Glutamatergic neuron (in vitro differentiated cells): ENCODE measurements at regions not wholly inside any gene's neighbourhood (a gene's known extent, or its start where the extent isn't known, plus 50 kb on each side); places are given as distances from the start of the nearest gene placed in this dataset.

Source experiments
- DNase-seq: peaks from one replicate; pipeline ENCODE4 v3.0.0; 2022
- H3K27ac Mint-ChIP-seq: one replicate; pipeline ENCODE4 v1.8.0; 2020; ENCODE audit warnings: mild to moderate bottlenecking, mixed read lengths, inconsistent platforms; ENCODE audit not compliant: unreplicated experiment
- H3K27me3 Mint-ChIP-seq: one replicate; pipeline ENCODE4 v1.8.0; 2020; ENCODE audit warnings: mild to moderate bottlenecking, moderate library complexity, mixed read lengths, inconsistent platforms; ENCODE audit not compliant: unreplicated experiment
- H3K36me3 Mint-ChIP-seq: one replicate; pipeline ENCODE4 v1.8.0; 2020; ENCODE audit warnings: mild to moderate bottlenecking, mixed read lengths, inconsistent platforms; ENCODE audit not compliant: unreplicated experiment
- H3K4me1 Mint-ChIP-seq: one replicate; pipeline ENCODE4 v1.8.0; 2020; ENCODE audit warnings: mild to moderate bottlenecking, low read depth, mixed read lengths, inconsistent platforms; ENCODE audit not compliant: unreplicated experiment
- H3K4me3 Mint-ChIP-seq: one replicate; pipeline ENCODE4 v1.8.0; 2020; ENCODE audit warnings: mild to moderate bottlenecking, mixed read lengths, inconsistent platforms; ENCODE audit not compliant: unreplicated experiment
- H3K9me3 Mint-ChIP-seq: one replicate; pipeline ENCODE4 v1.8.0; 2020; ENCODE audit warnings: mild to moderate bottlenecking, moderate library complexity, mixed read lengths, inconsistent platforms; ENCODE audit not compliant: unreplicated experiment
- TF ChIP-seq, protein P1 (sequence below): fragments of 200-600 bp; sonication (generic); IDR thresholded peaks from one replicate; pipeline ENCODE4 v1.5.0; 2021; ENCODE audit not compliant: partially characterized antibody, unreplicated experiment

DNA sequence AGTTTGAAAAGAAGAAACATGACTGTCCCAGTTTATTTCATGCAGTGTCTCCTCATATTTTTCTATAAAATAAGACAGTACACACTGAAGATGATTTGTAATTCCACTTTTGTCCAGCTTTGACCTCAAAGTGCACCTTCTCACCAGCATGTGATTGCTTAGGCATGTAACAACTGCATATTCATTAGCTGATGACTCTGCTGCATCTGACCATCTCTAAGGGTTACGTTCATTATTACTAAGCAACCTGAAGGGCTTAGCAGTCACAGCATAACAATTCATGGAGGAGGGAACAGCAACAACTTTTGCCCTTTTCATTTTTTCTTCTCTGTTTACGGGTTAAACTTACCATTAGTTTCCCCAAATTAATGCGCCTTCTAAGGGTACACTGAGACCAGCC is 330.6 kb upstream of the PIK3C3 start:
- H3K27me3 Mint-ChIP-seq = no peaks in the 10 kb centered on the region
- DNase-seq = no peak
- H3K9me3 Mint-ChIP-seq = no peaks in the 10 kb centered on the region
- H3K4me1 Mint-ChIP-seq = peaks cover 3% of the 10 kb centered on the region
- H3K27ac Mint-ChIP-seq = no peak overlapping the region
- H3K36me3 Mint-ChIP-seq = no peaks in the 10 kb centered on the region
- H3K4me3 Mint-ChIP-seq = no peak overlapping the region
- TF ChIP-seq, protein P1, sequence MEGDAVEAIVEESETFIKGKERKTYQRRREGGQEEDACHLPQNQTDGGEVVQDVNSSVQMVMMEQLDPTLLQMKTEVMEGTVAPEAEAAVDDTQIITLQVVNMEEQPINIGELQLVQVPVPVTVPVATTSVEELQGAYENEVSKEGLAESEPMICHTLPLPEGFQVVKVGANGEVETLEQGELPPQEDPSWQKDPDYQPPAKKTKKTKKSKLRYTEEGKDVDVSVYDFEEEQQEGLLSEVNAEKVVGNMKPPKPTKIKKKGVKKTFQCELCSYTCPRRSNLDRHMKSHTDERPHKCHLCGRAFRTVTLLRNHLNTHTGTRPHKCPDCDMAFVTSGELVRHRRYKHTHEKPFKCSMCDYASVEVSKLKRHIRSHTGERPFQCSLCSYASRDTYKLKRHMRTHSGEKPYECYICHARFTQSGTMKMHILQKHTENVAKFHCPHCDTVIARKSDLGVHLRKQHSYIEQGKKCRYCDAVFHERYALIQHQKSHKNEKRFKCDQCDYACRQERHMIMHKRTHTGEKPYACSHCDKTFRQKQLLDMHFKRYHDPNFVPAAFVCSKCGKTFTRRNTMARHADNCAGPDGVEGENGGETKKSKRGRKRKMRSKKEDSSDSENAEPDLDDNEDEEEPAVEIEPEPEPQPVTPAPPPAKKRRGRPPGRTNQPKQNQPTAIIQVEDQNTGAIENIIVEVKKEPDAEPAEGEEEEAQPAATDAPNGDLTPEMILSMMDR = no peak

DNA sequence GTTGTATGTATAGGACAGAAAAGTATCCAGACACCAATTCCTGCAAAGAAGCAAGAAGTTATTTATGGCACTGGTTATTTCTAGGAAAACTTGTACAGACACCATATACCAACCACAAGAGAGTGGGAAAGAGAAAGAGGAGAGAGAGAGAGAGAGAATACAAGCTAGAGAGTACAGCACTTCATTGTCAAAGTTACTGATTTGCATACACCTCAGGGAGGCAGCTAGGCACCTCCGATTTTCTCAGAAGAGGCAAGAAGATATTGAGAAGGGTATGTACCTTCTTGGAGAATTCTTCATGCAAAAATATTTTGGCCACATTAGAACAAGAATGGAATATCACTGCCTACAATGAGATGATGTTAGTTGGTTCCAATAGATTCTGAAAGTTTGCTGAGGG is 333.9 kb upstream of the PIK3C3 start:
- TF ChIP-seq, protein P1 = no peak
- Mint-ChIP-seq H3K36me3 (no peaks in the 10 kb centered on the region), H3K4me3 (no peak overlapping the region), H3K27me3 (no peaks in the 10 kb centered on the region), H3K4me1 (peaks cover 9% of the 10 kb centered on the region), H3K9me3 (no peaks in the 10 kb centered on the region), H3K27ac (no peak overlapping the region)
- DNase-seq = no peak

DNA sequence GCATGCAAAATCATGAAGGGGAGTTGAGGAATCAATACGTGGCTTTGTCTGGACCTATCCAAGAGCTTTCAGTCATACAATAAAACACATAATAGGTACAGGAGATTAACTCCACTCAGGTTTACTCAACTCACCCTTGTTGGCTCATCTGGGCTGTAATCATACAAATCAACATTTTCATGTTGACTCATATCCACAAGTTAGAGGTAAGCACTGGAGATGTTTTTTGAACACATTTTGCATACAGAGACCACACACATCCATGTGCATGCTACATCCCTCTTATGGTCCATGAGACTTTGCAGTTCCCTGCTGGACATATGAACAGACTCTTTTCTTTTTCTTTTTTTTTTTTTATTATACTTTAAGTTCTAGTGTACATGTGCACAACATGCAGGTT is 336.9 kb upstream of the PIK3C3 start:
- Mint-ChIP-seq H3K4me3 (no peak overlapping the region), H3K27ac (no peak overlapping the region), H3K36me3 (no peaks in the 10 kb centered on the region), H3K27me3 (no peaks in the 10 kb centered on the region), H3K9me3 (no peaks in the 10 kb centered on the region), H3K4me1 (peaks cover 6% of the 10 kb centered on the region)
- no peak for DNase-seq
- TF ChIP-seq, protein P1 = no peak

DNA sequence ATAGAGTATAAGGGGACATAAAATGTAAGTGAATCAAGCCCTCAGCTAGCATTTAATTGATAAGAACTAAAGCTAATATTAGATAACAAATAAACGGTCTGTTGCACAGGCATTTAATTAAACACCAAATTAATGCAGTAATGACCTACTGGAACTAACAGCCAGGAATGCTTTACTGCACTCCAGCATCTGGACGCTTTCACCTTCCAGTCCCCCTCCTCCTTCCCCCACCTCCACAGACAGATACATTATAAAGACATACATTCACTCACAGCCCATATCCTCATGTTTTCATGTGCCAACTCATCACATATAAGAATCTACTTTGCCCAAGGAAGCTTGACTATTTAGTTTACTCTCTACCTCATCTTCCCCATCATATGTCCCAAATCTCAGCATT is 337.4 kb upstream of the PIK3C3 start:
- Mint-ChIP-seq H3K9me3 (no peaks in the 10 kb centered on the region), H3K27ac (no peak overlapping the region), H3K27me3 (no peaks in the 10 kb centered on the region), H3K36me3 (no peaks in the 10 kb centered on the region), H3K4me3 (no peak overlapping the region), H3K4me1 (peaks cover 8% of the 10 kb centered on the region)
- TF ChIP-seq, protein P1 = no peak
- DNase-seq = no peak

DNA sequence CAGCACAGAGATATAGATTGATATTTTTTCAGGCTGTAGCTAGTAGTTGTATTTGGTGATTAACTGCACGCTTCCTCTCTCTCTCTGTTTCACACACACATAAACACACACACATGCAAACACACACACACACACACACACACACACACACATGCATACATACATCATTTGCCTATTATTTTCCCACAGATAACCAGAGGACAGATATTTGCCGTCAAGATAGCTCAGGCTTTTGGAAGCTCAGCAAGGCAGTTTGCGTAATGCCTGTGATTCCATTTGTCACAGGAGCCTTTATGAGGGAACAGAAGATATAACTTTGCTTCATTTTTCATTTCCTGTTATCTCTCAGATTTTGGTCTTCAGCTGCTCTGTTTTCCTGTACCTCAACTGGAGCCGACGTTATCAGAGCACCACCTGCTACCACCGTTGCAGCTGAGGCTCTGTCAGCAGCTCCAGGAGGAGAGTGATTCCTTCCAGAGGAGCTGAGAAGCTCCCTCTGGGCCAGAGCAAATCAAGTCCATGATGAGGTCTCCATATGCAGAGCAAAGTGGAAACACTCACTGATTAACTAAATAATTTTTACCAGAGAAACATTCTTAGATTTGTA is 341.9 kb upstream of the PIK3C3 start:
- H3K9me3 Mint-ChIP-seq = no peaks in the 10 kb centered on the region
- TF ChIP-seq, protein P1 = no peak
- H3K27ac Mint-ChIP-seq = peak overlapping the region; percentile 40
- no peak for DNase-seq
- H3K4me3 Mint-ChIP-seq = no peak overlapping the region
- no peaks in the 10 kb centered on the region for H3K27me3 Mint-ChIP-seq
- H3K36me3 Mint-ChIP-seq = no peaks in the 10 kb centered on the region
- H3K4me1 Mint-ChIP-seq = peaks cover 8% of the 10 kb centered on the region
